ENCODE measurements at regions not wholly inside any gene's neighbourhood (a gene's known extent, or its start where the extent isn't known, plus 50 kb on each side); places are given as distances from the start of the nearest gene placed in this dataset.

DNA sequence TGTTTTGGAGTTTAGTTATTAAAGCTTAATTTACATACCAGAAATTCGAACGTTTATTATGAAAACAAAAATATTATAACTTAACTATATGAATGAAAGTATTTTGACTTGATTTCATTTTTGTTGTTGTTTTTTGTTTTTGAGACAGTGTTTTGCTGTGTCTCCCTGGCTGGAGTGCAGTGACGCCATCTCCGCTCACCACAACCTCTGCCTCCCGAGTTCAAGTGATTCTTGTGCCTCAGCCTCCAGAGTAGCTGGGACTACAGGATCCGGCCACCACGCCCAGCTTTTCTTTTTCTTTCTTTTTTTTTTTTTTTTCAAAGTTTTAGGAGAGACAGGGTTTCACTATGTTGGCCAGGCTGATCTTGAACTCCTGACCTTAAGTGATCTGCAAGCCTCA, 392.6 kb downstream of the PCDH17 start:
- ATAC-seq (no peak), DNase-seq (no peak)
- intact Hi-C loops (cut with DNase I, micrococcal nuclease): no loop called here

DNA sequence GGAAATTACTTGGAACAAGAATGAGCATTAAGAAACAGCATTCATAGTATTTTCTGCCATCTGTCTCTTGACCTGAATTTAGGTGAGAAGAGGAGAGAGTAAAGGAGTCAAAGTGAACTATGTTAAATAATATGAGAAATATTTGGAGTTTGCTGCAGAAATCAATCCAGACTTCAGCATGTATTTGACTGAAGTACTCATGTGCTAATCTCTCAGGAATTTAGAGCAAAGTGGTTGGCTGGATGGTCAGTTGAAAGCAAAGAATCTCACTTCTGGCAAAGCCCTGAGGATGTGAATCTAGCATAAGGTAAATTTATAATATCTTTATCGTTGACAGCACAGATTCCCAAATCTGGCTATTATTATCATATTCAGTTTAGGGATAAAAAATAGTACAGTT, 394.3 kb downstream of the PCDH17 start:
- DNase-seq: no peak
- no peak for ATAC-seq
- intact Hi-C loops (cut with DNase I, micrococcal nuclease): no loop called here

DNA sequence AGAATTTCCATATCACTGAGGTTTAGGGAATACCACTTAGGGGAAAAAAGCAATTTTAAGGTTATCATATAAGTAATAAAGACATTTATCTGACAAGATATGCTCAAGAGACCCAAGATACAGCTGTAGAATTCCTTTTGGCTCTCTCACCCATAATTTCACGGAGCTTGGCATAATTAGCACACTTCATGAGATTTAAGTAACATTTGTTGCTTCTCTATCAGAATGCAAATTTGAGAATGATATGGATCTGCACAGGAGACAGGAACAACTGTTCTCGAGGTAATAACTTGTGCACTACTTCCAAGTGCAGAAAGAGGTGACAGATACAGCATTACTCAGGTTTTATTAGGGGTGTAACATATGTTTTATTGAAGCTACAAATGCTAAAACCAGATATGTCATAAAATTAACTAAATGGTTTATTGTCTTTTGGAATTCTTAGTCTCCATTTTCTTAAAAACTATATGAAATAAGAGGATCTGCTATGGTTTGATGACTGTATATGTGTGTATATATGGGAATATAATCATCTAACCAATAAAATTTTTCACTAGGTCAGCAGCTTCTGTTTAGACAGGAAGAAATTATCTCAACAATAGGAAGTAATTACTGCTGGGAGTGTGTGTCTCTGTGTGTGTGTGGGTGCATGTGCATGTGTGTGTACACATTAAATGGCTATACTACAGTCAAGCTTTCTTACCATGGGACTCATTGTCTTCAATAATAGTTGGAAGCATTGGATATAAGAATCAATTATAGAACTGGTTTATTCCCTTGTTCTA, 401.3 kb downstream of the PCDH17 start:
- intact Hi-C loops (cut with DNase I, micrococcal nuclease): no loop called here
- no peak for DNase-seq
- no peak for ATAC-seq

DNA sequence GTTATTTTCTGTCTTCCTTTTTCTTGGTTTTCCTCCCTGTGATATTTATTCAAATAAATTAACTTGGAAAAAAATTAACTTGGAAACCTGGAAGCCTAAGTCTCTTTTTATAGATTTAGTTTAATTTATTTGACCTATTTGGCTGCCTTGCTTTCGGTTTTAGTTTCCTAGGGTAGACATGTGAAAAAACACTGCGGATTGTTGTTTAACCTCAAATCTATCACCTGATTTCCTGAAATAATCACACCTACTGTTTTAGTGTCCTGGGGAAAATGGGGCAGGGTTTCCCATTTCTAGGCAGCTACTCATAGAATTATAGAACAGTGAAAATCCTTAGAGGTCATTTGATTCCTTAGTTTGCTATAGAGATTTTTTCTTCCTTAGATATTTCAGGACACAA, 412.4 kb downstream of the PCDH17 start:
- no peak for ATAC-seq

DNA sequence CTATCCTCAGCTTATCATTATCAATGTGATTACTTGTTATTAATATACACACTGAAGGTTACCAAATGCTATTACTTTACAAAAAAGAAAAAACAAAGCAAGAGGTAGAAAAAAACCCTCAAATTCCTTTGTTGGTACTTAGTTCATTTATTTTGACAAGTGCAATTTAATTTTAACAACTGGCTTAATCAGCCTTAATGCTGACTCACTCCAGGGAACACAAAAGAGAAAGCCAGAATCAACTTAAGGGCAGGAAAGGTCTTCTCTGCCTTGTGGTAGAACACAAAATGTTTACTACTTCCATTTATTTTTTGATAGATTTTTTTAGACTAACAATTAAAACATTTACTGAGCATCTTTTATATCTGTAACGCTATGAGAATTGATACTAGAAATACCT, 417.1 kb downstream of the PCDH17 start:
- DNase-seq (no peak), ATAC-seq (no peak)
- intact Hi-C loops (cut with DNase I, micrococcal nuclease): no loop called here

More for the DNA sequence above, 412.4 kb downstream of the PCDH17 start:
- no peak for DNase-seq
- intact Hi-C loops (cut with DNase I, micrococcal nuclease): no loop called here

DNA sequence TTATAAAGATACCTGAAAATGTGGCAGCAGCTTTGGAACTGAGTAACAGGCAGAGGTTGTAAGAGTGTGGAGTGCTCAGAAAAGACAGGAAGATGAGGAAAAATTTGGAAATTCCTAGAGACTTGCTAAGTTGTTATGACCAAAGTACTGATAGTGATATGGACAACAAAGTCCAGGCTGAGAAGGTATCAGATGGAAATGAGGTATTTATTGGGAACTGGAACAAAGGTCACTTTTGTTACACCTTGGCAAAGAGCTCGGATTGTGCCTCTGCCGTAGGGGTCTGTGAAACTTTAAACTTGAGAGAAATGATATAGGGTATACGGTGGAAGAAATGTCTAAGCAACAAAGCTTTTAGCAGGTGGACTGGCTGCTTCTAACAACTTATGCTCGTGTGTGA, 419.9 kb downstream of the PCDH17 start:
- intact Hi-C loops (cut with DNase I, micrococcal nuclease): no loop called here
- ATAC-seq (no peak), DNase-seq (no peak)

DNA sequence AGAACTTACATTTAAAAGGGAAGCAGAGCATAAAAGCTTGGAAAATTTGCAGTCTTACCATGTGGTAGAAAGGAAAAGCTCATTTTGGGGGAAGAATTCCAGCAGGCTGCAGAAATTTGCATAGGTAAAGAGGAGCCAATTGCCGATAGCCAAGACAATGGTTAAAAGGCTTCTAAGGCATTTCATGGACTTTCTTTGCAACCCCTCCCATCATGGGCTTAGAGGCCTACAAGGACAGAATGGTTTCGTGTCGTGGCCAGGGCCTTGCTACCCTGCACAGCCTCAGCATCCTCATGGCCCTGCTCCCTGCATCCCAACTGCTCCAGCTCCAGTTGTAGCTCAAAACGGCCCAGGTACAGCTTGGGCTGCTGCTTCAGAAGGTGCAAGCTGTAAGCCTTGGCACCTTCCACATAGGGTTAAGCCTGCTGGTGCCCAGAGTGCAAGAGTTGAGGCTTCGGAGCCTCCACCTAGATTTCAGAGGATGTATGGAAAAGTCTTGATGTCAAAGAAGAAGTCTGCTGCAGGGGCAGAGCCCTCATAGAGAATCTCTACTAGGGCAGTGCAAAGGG, 420.3 kb downstream of the PCDH17 start:
- ATAC-seq: no peak
- intact Hi-C loops (cut with DNase I, micrococcal nuclease): no loop called here

DNA sequence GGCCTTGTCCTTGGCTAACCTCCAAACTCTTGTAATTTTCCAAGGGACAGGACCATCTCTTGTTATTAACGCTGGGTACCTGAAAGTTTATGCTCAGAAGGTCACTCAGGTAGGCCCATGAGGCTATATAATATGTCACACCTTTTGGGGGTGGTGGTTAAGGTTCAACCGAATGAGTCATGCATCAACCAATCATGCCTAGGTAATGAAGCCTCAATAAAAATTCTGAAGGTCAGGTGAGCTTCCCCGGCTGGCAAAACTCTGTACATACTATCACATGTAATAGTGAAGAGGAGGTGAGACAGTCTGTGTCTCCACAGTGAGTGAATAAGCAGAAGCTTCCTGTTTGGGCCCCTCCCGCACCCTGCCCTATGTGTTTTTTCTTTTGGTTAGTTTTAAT, 424.9 kb downstream of the PCDH17 start:
- no peak for DNase-seq
- ATAC-seq: no peak
- intact Hi-C loops (cut with DNase I, micrococcal nuclease): no loop called here

More for the DNA sequence above, 420.3 kb downstream of the PCDH17 start:
- no peak for DNase-seq

DNA sequence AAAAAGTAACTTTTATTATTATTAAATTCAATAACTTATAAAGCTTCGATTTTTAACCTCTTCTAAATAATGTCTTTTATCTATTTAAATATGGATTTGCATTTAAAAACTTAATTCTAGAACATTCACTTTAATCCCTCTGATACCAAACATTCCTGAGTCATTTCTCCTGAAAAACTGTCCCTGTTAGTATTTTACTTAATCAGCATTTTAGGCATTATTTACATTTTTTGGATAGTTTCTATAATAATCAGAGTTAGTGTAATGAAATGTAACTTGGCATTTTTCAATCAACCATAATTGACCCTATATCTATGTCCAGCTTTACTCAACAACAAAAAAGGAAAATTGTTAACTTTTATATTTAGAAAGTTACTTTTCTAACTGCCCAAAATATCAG, 428.1 kb downstream of the PCDH17 start:
- DNase-seq: no peak
- no peak for ATAC-seq
- intact Hi-C loops (cut with DNase I, micrococcal nuclease): no loop called here

DNA sequence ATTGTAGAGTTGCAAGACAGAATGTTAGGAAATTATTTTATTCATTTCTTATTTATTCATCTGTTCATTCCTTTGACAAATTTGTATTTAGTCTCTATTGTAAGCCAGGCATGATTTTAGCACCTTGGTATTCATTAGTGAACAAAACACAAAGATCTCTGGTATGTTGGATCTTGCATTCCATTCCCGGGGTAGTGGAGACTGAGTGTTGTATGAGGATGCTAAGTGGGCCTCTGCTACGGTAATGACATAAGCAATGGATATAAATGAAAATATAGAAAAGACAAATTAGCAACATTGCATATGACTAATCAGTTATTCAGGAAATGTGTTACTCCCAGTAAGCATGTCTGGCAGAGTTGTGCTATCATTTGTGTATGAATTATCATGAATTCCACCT, 449.3 kb downstream of the PCDH17 start:
- intact Hi-C loops (cut with DNase I, micrococcal nuclease): no loop called here
- DNase-seq (no peak), ATAC-seq (no peak)

DNA sequence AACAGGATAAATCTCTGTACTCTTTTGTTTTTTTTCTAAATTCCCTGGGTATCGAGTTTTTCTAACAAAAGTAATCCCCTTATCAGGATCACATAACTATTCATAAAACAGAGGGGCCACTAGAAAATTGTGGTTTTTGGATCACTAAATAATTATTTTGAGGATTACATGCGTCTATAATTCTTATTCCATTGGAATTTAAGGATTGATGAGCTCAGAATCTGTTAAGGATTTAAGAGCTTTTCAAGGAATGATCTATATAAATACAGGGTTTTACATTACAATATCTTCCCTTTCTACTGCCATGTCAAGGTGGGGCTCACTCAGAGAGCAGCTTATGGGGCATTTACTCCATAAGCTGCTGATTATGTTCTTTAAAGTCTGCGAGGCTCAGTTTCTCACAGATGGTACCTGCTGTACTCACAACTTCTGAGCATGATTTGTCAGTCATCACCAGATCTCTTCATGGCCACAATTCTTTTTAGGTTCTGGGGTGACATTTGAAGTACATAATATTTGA, 449.8 kb downstream of the PCDH17 start:
- DNase-seq (no peak), ATAC-seq (no peak)
- intact Hi-C loops (cut with DNase I, micrococcal nuclease): no loop called here

DNA sequence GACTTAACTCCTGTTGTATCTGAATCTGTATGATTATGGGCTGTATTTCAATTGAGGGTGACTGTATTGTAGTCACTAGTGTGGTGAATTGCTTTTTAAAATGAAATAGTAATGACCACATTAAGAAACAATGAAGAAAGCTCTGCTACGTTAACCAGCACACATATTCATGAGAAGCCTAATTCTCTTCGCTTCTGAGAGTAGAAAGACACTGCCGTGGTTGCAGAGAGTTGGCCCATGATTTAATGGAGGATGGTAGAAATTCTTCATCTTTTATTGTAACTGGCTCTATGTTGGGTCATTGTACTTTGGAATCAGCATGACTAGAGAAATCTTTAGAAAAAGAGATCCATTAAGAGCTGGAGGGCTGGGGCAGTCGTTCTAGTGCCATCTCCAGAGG, 451.5 kb downstream of the PCDH17 start:
- no peak for DNase-seq
- intact Hi-C loops (cut with DNase I, micrococcal nuclease): no loop called here
- ATAC-seq: no peak

DNA sequence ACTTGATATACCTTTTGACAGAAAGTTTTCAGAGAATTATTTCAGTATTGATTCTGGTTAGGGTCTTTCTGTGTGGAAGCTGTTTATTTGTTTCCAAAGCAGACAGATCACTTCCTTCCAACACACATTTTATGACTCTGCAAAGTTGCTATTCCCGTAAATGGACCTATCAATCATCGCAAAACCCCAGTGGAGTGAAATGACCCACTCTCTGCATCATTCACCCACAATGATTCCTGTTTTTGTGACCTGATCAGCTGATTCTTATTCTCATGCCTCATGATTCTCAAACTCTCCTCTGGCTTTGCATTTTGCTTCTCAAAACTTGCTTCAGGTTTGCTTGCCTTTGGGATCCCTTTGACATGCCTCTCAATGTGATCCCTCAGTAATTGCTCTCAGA, 453.7 kb downstream of the PCDH17 start:
- DNase-seq (no peak), ATAC-seq (no peak)
- intact Hi-C loops (cut with DNase I, micrococcal nuclease): no loop called here

DNA sequence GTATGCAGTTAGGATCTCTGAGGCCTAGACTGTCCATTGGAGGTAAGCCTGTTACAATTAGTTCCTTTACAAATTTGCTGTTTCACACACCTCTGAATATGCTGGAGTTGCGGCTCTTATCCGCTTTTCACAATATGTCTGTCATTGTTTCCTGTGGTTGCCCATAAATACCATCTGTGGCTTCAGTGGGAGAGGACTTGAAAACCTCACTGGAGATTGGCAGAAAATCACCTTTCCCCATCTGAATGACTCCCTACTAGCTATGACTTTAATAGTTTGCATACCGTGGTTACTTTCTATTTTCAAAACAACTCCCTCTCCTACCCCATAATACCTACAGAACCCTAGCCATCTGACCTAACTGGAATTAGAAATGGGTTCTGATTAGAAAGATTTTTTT, 454.3 kb downstream of the PCDH17 start:
- ATAC-seq: no peak
- DNase-seq: no peak
- intact Hi-C loops (cut with DNase I, micrococcal nuclease): no loop called here

DNA sequence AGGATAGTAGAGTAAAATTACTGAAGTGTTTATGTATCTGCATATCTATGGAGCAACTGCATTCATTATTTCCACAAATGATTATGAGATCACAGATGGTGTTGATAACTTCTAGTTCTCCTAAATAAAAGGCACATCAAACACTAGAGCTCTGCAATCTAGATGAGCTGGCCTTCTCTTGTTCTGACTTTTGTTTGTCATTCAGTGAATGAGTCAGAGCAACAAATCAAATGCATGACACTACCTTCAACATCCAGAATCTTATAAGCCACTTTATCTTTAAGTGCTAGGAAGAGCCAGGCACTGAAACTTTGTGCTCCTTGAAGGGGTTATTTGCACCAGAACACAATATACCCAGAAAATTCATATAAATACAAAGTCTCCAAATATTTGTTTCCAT, 456.0 kb downstream of the PCDH17 start:
- DNase-seq (no peak), ATAC-seq (no peak)
- intact Hi-C loops (cut with DNase I, micrococcal nuclease): no loop called here

DNA sequence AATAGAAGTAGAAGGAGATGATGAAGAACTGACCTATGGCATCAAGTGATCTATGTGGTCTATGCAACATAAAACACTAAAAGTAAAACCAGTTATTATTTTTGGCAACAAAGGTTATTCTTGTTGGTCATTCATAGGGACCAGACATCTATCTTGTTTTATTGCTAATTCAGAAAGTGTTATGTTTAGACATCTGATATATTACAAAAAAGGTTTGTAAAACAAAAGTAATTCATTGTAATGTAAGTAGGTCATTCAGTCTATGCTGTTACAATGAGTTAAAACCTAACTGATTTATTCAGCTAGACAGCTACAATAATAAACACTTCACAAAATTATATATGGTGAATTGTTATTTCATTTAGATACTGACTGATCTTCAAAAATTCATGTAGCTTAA, 461.9 kb downstream of the PCDH17 start:
- DNase-seq (no peak), ATAC-seq (no peak)
- intact Hi-C loops (cut with DNase I, micrococcal nuclease): no loop called here

DNA sequence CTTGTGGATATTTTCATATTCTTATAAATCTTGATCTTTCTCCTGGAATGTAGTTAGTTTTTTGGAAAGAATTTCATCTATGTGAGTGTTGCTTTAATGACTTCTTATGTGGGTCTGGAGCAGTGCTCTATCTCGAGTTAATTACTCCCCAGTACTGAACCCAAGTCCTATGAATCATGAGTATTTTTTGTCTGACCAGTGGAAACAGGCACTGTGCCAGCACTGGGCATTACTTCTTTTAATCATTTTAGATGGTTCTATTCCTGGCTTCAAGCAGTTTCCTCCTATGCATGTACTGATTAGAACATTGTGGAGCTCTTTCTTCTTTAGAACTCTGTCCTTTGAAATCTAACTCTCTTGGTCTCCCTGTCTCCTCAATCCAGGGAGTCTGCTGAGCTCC, 466.3 kb downstream of the PCDH17 start:
- ATAC-seq: no peak

DNA sequence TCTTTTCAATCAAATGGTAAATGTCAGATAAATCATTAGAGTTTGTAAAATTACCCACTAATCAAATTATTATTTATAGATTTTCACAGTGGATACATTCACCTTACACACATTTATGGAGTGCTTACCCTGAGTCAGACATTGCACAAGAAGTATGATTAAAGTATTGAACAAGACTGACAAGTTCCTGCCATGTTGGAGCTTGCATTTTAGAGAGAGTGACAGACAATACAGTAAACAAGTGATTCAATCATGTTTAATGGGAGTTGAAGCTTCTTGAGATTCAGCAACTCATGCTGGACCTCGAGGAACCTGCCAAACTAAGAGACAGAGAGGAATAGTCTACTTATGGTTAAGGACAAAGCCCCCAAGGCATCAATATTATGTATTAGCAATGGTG, 487.8 kb downstream of the PCDH17 start:
- no peak for DNase-seq
- ATAC-seq: no peak
- intact Hi-C loops (cut with DNase I, micrococcal nuclease): no loop called here

More for the DNA sequence above, 466.3 kb downstream of the PCDH17 start:
- no peak for DNase-seq
- intact Hi-C loops (cut with DNase I, micrococcal nuclease): no loop called here

DNA sequence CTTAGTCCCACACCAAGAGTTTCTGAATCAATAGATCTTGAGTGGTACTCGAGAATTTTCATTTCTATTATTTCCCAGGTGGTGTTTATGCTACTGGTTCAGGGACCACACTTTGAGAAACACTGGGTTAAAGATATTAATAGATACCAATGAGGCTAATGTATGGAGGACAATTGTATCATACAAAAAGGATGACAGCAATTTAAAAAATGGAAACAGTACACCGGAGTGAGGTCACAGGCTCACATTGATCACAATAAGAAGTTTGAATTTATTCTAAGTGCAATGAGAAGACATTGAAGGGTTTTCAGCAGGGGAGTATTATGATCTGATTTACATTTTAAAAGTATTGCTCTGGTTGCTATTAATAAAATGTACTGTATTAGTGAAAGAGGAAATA, 488.3 kb downstream of the PCDH17 start:
- DNase-seq: no peak
- no peak for ATAC-seq
- intact Hi-C loops (cut with DNase I, micrococcal nuclease): no loop called here

DNA sequence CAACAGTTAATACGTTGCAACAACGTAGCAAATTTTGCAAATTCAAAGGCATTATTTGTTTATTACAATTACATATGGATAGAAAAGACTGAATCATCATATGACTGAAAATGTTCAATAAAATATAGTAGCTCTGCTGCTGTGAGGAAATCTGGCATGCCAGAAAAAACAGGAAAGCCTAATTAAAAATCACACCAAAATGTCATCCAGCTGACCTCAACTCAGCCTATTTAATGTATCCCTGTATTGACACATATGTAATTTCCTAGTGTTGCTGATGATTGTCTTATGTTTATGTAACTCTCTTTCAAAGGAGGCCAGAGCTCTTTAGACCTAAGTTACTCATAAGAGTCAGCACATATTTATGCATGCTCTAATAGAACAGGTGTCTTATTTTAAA, 495.0 kb downstream of the PCDH17 start:
- DNase-seq (no peak), ATAC-seq (no peak)
- intact Hi-C loops (cut with DNase I, micrococcal nuclease): no loop called here

DNA sequence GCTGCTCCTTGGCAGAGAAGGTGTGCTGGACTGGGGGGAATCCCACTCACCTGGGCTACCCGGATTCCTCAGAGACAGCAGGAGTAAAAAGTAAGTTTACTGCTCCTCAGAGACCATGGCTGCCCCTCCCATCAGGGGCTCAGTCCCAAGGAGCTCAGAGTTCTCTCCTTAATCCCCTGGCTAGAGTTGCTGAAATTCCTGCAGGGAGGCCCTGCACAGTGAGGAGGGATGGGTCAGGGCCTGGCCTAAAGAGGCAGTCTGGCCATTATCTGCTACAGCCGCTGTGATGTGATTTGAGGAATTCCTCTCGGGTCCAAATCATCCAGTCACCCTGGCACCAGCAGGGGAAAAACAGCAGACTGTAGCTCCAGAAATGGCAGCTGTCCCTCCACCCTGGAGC, 502.5 kb downstream of the PCDH17 start:
- no peak for DNase-seq
- intact Hi-C loops (cut with DNase I, micrococcal nuclease): no loop called here
- no peak for ATAC-seq

Data from left colon (tissue), 2 donors.